GM19328 (cell line): ENCODE measurements at regions not wholly inside any gene's neighbourhood (a gene's known extent, or its start where the extent isn't known, plus 50 kb on each side); places are given as distances from the start of the nearest gene placed in this dataset.
"Not testable (repeated sequence)": the region's sequence is repeated elsewhere in the genome, so short reads cannot be mapped to it uniquely, and the experiment has no call there.

Source experiments
- ATAC-seq: cut with Tn5 transposase; IDR thresholded peaks from one replicate; pipeline ENCODE4 v1.9.1; 2021; ENCODE audit warnings: mild to moderate bottlenecking, moderate library complexity; ENCODE audit not compliant: unreplicated experiment

- not testable (repeated sequence) for ATAC-seq
Observed at GRCh38 chr2:147000151-147000550, 844.7 kb upstream of the ACVR2A start.

- no peak for ATAC-seq
Observed at GRCh38 chr2:146997945-146998344, 846.9 kb upstream of the ACVR2A start.

GRCh38 chr2:146997488-146997887 is 847.3 kb upstream of the ACVR2A start:
- no peak for ATAC-seq

GRCh38 chr2:146994246-146994645 is 850.6 kb upstream of the ACVR2A start:
- no peak for ATAC-seq

- ATAC-seq, result no peak
Observed at GRCh38 chr2:146992466-146992865, 852.4 kb upstream of the ACVR2A start.

GRCh38 chr2:146992057-146992456 is 852.8 kb upstream of the ACVR2A start:
- ATAC-seq, result no peak

- no peak for ATAC-seq
Observed at GRCh38 chr2:146990311-146991054, 854.3 kb upstream of the ACVR2A start.

GRCh38 chr2:146989741-146990140 is 855.1 kb upstream of the ACVR2A start:
- ATAC-seq, result no peak

- no peak for ATAC-seq
Observed at GRCh38 chr2:146987996-146988395, 856.8 kb upstream of the ACVR2A start.

GRCh38 chr2:146986161-146986560 is 858.7 kb upstream of the ACVR2A start:
- ATAC-seq, result no peak

GRCh38 chr2:146985753-146986152 is 859.1 kb upstream of the ACVR2A start:
- ATAC-seq, result no peak

- no peak for ATAC-seq
Observed at GRCh38 chr2:146984014-146984413, 860.8 kb upstream of the ACVR2A start.

GRCh38 chr2:146982393-146982846 is 862.4 kb upstream of the ACVR2A start:
- no peak for ATAC-seq

GRCh38 chr2:146981921-146982320 is 862.9 kb upstream of the ACVR2A start:
- ATAC-seq, result no peak

GRCh38 chr2:146979746-146980145 is 865.1 kb upstream of the ACVR2A start:
- no peak for ATAC-seq

- no peak for ATAC-seq
Observed at GRCh38 chr2:146978577-146979555, 866.0 kb upstream of the ACVR2A start.

- ATAC-seq, result not testable (repeated sequence)
Observed at GRCh38 chr2:146970981-146971380, 873.8 kb upstream of the ACVR2A start.

GRCh38 chr2:146969703-146970102 is 875.1 kb upstream of the ACVR2A start:
- ATAC-seq, result not testable (repeated sequence)

- ATAC-seq, result no peak
Observed at GRCh38 chr2:146964494-146964893, 880.3 kb upstream of the ACVR2A start.

GRCh38 chr2:146954544-146954943 is 890.3 kb upstream of the ACVR2A start:
- ATAC-seq, result no peak

GRCh38 chr2:146952696-146953095 is 892.1 kb upstream of the ACVR2A start:
- no peak for ATAC-seq

GRCh38 chr2:146950911-146951310 is 893.9 kb upstream of the ACVR2A start:
- no peak for ATAC-seq
